ENCODE measurements at regions not wholly inside any gene's neighbourhood (a gene's known extent, or its start where the extent isn't known, plus 50 kb on each side); places are given as distances from the start of the nearest gene placed in this dataset.
"Not testable (repeated sequence)": the region's sequence is repeated elsewhere in the genome, so short reads cannot be mapped to it uniquely, and the experiment has no call there.

- 0% methylated on average over 3 of the region's 4 CpGs for WGBS (ENCODE audit: insufficient coverage, low lambda C conversion rate)
- H3K9me3 ChIP-seq (ENCODE audit: control insufficient read depth, low read depth, low read length) = no peaks in the 10 kb centered on the region
Observed at GRCh38 chr4:72887152-72887551, 182.4 kb downstream of the COX18 start.

GRCh38 chr4:72886602-72887001 is 182.9 kb downstream of the COX18 start:
- Histone ChIP-seq H3K27ac (ENCODE audit: low read length) (no peak overlapping the region), H3K9me3 (ENCODE audit: control insufficient read depth, low read depth, low read length) (no peaks in the 10 kb centered on the region), H3K36me3 (ENCODE audit: control insufficient read depth, insufficient read depth, low read length) (no peaks in the 10 kb centered on the region), H3K4me3 (ENCODE audit: low read length) (no peak overlapping the region), H3K27me3 (ENCODE audit: control insufficient read depth, insufficient read depth, low read length) (no peaks in the 10 kb centered on the region), H3K4me1 (ENCODE audit: control insufficient read depth, insufficient read depth, low read length) (no peaks in the 10 kb centered on the region)
- WGBS (ENCODE audit: insufficient coverage, low lambda C conversion rate) = no CpG with 5 or more reads among the region's 1 CpG
- no peak for DNase-seq

More at GRCh38 chr4:72887152-72887551, 182.4 kb downstream of the COX18 start:
- DNase-seq = no peak
- no peak overlapping the region for H3K27ac ChIP-seq (ENCODE audit: low read length)
- H3K4me1 ChIP-seq (ENCODE audit: control insufficient read depth, insufficient read depth, low read length) = no peaks in the 10 kb centered on the region
- H3K27me3 ChIP-seq (ENCODE audit: control insufficient read depth, insufficient read depth, low read length) = no peaks in the 10 kb centered on the region
- H3K4me3 ChIP-seq (ENCODE audit: low read length) = no peak overlapping the region
- H3K36me3 ChIP-seq (ENCODE audit: control insufficient read depth, insufficient read depth, low read length) = no peaks in the 10 kb centered on the region

GRCh38 chr4:72884225-72884624 is 185.3 kb downstream of the COX18 start:
- H3K36me3 ChIP-seq (ENCODE audit: control insufficient read depth, insufficient read depth, low read length); DNase-seq; H3K27ac ChIP-seq (ENCODE audit: low read length); H3K4me1 ChIP-seq (ENCODE audit: control insufficient read depth, insufficient read depth, low read length); H3K27me3 ChIP-seq (ENCODE audit: control insufficient read depth, insufficient read depth, low read length); H3K4me3 ChIP-seq (ENCODE audit: low read length); H3K9me3 ChIP-seq (ENCODE audit: control insufficient read depth, low read depth, low read length): not testable (repeated sequence)
- WGBS (ENCODE audit: insufficient coverage, low lambda C conversion rate) = no CpG with 5 or more reads among the region's 7 CpGs

GRCh38 chr4:72876946-72877345 is 192.6 kb downstream of the COX18 start:
- no peaks in the 10 kb centered on the region for H3K27me3 ChIP-seq (ENCODE audit: control insufficient read depth, insufficient read depth, low read length)
- no peaks in the 10 kb centered on the region for H3K4me1 ChIP-seq (ENCODE audit: control insufficient read depth, insufficient read depth, low read length)
- no peaks in the 10 kb centered on the region for H3K36me3 ChIP-seq (ENCODE audit: control insufficient read depth, insufficient read depth, low read length)
- H3K9me3 ChIP-seq (ENCODE audit: control insufficient read depth, low read depth, low read length) = peaks cover 4% of the 10 kb centered on the region
- H3K27ac ChIP-seq (ENCODE audit: low read length) = no peak overlapping the region
- DNase-seq = no peak
- H3K4me3 ChIP-seq (ENCODE audit: low read length) = no peak overlapping the region
- WGBS (ENCODE audit: insufficient coverage, low lambda C conversion rate) = no CpG with 5 or more reads among the region's 17 CpGs

- Histone ChIP-seq H3K4me3 (ENCODE audit: low read length) (no peak overlapping the region), H3K27me3 (ENCODE audit: control insufficient read depth, insufficient read depth, low read length) (no peaks in the 10 kb centered on the region), H3K4me1 (ENCODE audit: control insufficient read depth, insufficient read depth, low read length) (no peaks in the 10 kb centered on the region), H3K9me3 (ENCODE audit: control insufficient read depth, low read depth, low read length) (peaks cover 4% of the 10 kb centered on the region), H3K27ac (ENCODE audit: low read length) (no peak overlapping the region), H3K36me3 (ENCODE audit: control insufficient read depth, insufficient read depth, low read length) (no peaks in the 10 kb centered on the region)
- 100% methylated on average over 1 of the region's 5 CpGs for WGBS (ENCODE audit: insufficient coverage, low lambda C conversion rate)
- no peak for DNase-seq
Observed at GRCh38 chr4:72875545-72875944, 194.0 kb downstream of the COX18 start.

GRCh38 chr4:72875138-72875537 is 194.4 kb downstream of the COX18 start:
- Histone ChIP-seq H3K4me1 (ENCODE audit: control insufficient read depth, insufficient read depth, low read length) (no peaks in the 10 kb centered on the region), H3K9me3 (ENCODE audit: control insufficient read depth, low read depth, low read length) (peaks cover 4% of the 10 kb centered on the region), H3K36me3 (ENCODE audit: control insufficient read depth, insufficient read depth, low read length) (no peaks in the 10 kb centered on the region), H3K27me3 (ENCODE audit: control insufficient read depth, insufficient read depth, low read length) (no peaks in the 10 kb centered on the region), H3K27ac (ENCODE audit: low read length) (no peak overlapping the region), H3K4me3 (ENCODE audit: low read length) (no peak overlapping the region)
- DNase-seq = no peak
- no CpG with 5 or more reads among the region's 1 CpG for WGBS (ENCODE audit: insufficient coverage, low lambda C conversion rate)

GRCh38 chr4:72864898-72865297 is 204.6 kb downstream of the COX18 start:
- H3K4me3 ChIP-seq (ENCODE audit: low read length) = no peak overlapping the region
- H3K36me3 ChIP-seq (ENCODE audit: control insufficient read depth, insufficient read depth, low read length) = no peaks in the 10 kb centered on the region
- H3K27me3 ChIP-seq (ENCODE audit: control insufficient read depth, insufficient read depth, low read length) = no peaks in the 10 kb centered on the region
- H3K4me1 ChIP-seq (ENCODE audit: control insufficient read depth, insufficient read depth, low read length) = no peaks in the 10 kb centered on the region
- DNase-seq = no peak
- H3K27ac ChIP-seq (ENCODE audit: low read length) = no peak overlapping the region
- H3K9me3 ChIP-seq (ENCODE audit: control insufficient read depth, low read depth, low read length) = no peaks in the 10 kb centered on the region

GRCh38 chr4:72864277-72864676 is 205.2 kb downstream of the COX18 start:
- not testable (repeated sequence) for H3K9me3 ChIP-seq (ENCODE audit: control insufficient read depth, low read depth, low read length); H3K27ac ChIP-seq (ENCODE audit: low read length); H3K4me3 ChIP-seq (ENCODE audit: low read length); H3K36me3 ChIP-seq (ENCODE audit: control insufficient read depth, insufficient read depth, low read length); H3K27me3 ChIP-seq (ENCODE audit: control insufficient read depth, insufficient read depth, low read length); H3K4me1 ChIP-seq (ENCODE audit: control insufficient read depth, insufficient read depth, low read length); DNase-seq
- 83% methylated on average over 1 of the region's 1 CpG for WGBS (ENCODE audit: insufficient coverage, low lambda C conversion rate)

- no peaks in the 10 kb centered on the region for H3K9me3 ChIP-seq (ENCODE audit: control insufficient read depth, low read depth, low read length)
- H3K27ac ChIP-seq (ENCODE audit: low read length) = no peak overlapping the region
- no peak for DNase-seq
- no peaks in the 10 kb centered on the region for H3K36me3 ChIP-seq (ENCODE audit: control insufficient read depth, insufficient read depth, low read length)
- H3K4me1 ChIP-seq (ENCODE audit: control insufficient read depth, insufficient read depth, low read length) = no peaks in the 10 kb centered on the region
- H3K4me3 ChIP-seq (ENCODE audit: low read length) = no peak overlapping the region
- no peaks in the 10 kb centered on the region for H3K27me3 ChIP-seq (ENCODE audit: control insufficient read depth, insufficient read depth, low read length)
Observed at GRCh38 chr4:72860766-72861165, 208.8 kb downstream of the COX18 start.

GRCh38 chr4:72858328-72858727 is 211.2 kb downstream of the COX18 start:
- H3K9me3 ChIP-seq (ENCODE audit: control insufficient read depth, low read depth, low read length) = no peaks in the 10 kb centered on the region
- 83% methylated on average over 1 of the region's 4 CpGs for WGBS (ENCODE audit: insufficient coverage, low lambda C conversion rate)
- H3K27me3 ChIP-seq (ENCODE audit: control insufficient read depth, insufficient read depth, low read length) = no peaks in the 10 kb centered on the region
- no peaks in the 10 kb centered on the region for H3K4me1 ChIP-seq (ENCODE audit: control insufficient read depth, insufficient read depth, low read length)
- no peak for DNase-seq
- no peak overlapping the region for H3K4me3 ChIP-seq (ENCODE audit: low read length)
- no peaks in the 10 kb centered on the region for H3K36me3 ChIP-seq (ENCODE audit: control insufficient read depth, insufficient read depth, low read length)
- no peak overlapping the region for H3K27ac ChIP-seq (ENCODE audit: low read length)

- Histone ChIP-seq H3K27ac (ENCODE audit: low read length) (no peak overlapping the region), H3K4me1 (ENCODE audit: control insufficient read depth, insufficient read depth, low read length) (no peaks in the 10 kb centered on the region), H3K36me3 (ENCODE audit: control insufficient read depth, insufficient read depth, low read length) (no peaks in the 10 kb centered on the region), H3K27me3 (ENCODE audit: control insufficient read depth, insufficient read depth, low read length) (no peaks in the 10 kb centered on the region), H3K4me3 (ENCODE audit: low read length) (no peak overlapping the region), H3K9me3 (ENCODE audit: control insufficient read depth, low read depth, low read length) (no peaks in the 10 kb centered on the region)
- WGBS (ENCODE audit: insufficient coverage, low lambda C conversion rate) = 42% methylated on average over 2 of the region's 2 CpGs
- DNase-seq = no peak
Observed at GRCh38 chr4:72857787-72858186, 211.7 kb downstream of the COX18 start.

Measured in large intestine (tissue), 3 donors.